Hepatocyte (in vitro differentiated cells): ENCODE measurements at regions not wholly inside any gene's neighbourhood (a gene's known extent, or its start where the extent isn't known, plus 50 kb on each side); places are given as distances from the start of the nearest gene placed in this dataset.
"Not testable (repeated sequence)": the region's sequence is repeated elsewhere in the genome, so short reads cannot be mapped to it uniquely, and the experiment has no call there.

Source experiments
- CTCF ChIP-seq: fragments of 200-600 bp; sonication (generic); IDR thresholded peaks from 2 replicates; pipeline ENCODE4 v1.5.1; 2016; ENCODE audit warnings: antibody characterized with exemption, mild to moderate bottlenecking; ENCODE audit not compliant: poor library complexity
- EZH2 ChIP-seq: fragments of 200-600 bp; sonication (generic); IDR thresholded peaks from 2 replicates; pipeline ENCODE4 v1.6.1; 2016; ENCODE audit warnings: antibody characterized with exemption, mild to moderate bottlenecking, borderline replicate concordance

DNA sequence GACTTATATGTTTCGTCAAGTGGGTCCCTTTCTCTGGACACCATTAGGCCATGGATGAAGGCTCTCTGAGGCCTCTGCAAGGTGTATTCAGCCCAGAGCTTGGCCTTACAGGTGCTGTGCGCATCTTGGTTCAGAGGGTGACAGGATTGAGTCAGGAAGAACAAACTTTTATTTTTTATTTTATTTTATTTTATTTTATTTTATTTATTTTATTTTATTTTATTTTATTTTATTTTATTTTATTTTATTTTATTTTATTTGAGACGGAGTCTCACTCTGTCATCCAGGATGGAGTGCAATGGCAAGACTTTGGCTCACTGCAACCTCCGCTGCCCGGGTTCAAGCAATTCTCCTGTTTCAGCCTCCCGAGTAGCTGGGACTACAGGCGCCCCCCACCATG, 370.4 kb upstream of the CLNK start:
- TF ChIP-seq CTCF, EZH2: not testable (repeated sequence)
